A673 (cell line): ENCODE measurements at regions not wholly inside any gene's neighbourhood (a gene's known extent, or its start where the extent isn't known, plus 50 kb on each side); places are given as distances from the start of the nearest gene placed in this dataset.

ENCODE experiments used
- BruUV-seq: library from RNA; stranded (reverse); fragments of 400-500 nt; replicated peaks from 2 replicates; lab custom pipeline; 2021; lab: Mats Ljungman, UMichigan
- CTCF ChIA-PET: fragments of 300-600 bp; sonication (Branson Sonifier 250); formaldehyde crosslinking; loops from one replicate; lab custom pipeline; 2022; ENCODE audit warnings: antibody characterized with exemption; lab: Charles Lee
- POLR2A ChIA-PET: fragments of 300-600 bp; sonication (Branson Sonifier 250); formaldehyde crosslinking; loops from one replicate; lab custom pipeline; 2022; ENCODE audit warnings: antibody characterized with exemption; ENCODE audit not compliant: low non-redundant PET; lab: Charles Lee
- DNase-seq: peaks from one replicate; pipeline ENCODE4 v3.0.0-alpha.2; 2015; ENCODE audit warnings: low spot score
- H3K27ac ChIP-seq: fragments of 200-600 bp; sonication (generic); 2 replicates; pipeline ENCODE4 v1.5.1; 2016; ENCODE audit warnings: mixed run types, low read depth, mild to moderate bottlenecking, mixed read lengths, antibody characterized with exemption, low read length; ENCODE audit not compliant: poor library complexity, severe bottlenecking
- H3K27me3 ChIP-seq: fragments of 200-600 bp; sonication (generic); replicated peaks from 2 replicates; pipeline ENCODE4 v1.6.1; 2017; ENCODE audit warnings: mixed run types, low read depth, mild to moderate bottlenecking, mixed read lengths, antibody characterized with exemption, low read length; ENCODE audit not compliant: insufficient read depth, poor library complexity
- H3K36me3 ChIP-seq: fragments of 200-600 bp; sonication (generic); 2 replicates; pipeline ENCODE4 v1.6.1; 2016; ENCODE audit warnings: mixed run types, mild to moderate bottlenecking, mixed read lengths, antibody characterized with exemption, low read length; ENCODE audit not compliant: insufficient read depth, poor library complexity, severe bottlenecking
- H3K4me1 ChIP-seq: fragments of 200-600 bp; sonication (generic); 2 replicates; pipeline ENCODE4 v1.6.1; 2017; ENCODE audit warnings: mixed run types, mild to moderate bottlenecking, mixed read lengths, antibody characterized with exemption, low read length; ENCODE audit not compliant: insufficient read depth, poor library complexity, severe bottlenecking
- H3K4me3 ChIP-seq: fragments of 200-600 bp; sonication (generic); 2 replicates; pipeline ENCODE4 v1.5.1; 2016; ENCODE audit warnings: low read depth, mixed run types, mild to moderate bottlenecking, mixed read lengths, low read length; ENCODE audit not compliant: poor library complexity, severe bottlenecking
- H3K9me3 ChIP-seq: fragments of 200-600 bp; sonication (generic); 2 replicates; pipeline ENCODE4 v1.6.1; 2016; ENCODE audit warnings: mixed run types, low read depth, mild to moderate bottlenecking, mixed read lengths, antibody characterized with exemption, low read length; ENCODE audit not compliant: poor library complexity, severe bottlenecking
- CTCF ChIP-seq: fragments of 300-800, 200-600 bp; sonication (generic); conservative IDR thresholded peaks from 2 replicates; pipeline ENCODE4 v1.5.1; 2017; ENCODE audit warnings: low read depth, mild to moderate bottlenecking, antibody characterized with exemption, low read length, moderate library complexity, mixed read lengths
- EZH2 ChIP-seq: fragments of 200-600 bp; sonication (generic); IDR thresholded peaks from 2 replicates; pipeline ENCODE4 v1.6.1; 2017; ENCODE audit warnings: borderline replicate concordance, low read depth, mild to moderate bottlenecking, mixed read lengths, antibody characterized with exemption, low read length; ENCODE audit not compliant: poor library complexity, severe bottlenecking
- intact Hi-C: fragments of 100-400 bp; cut with micrococcal nuclease; formaldehyde crosslinking; loops from one replicate; pipeline ENCODE4 v1.10.0; 2022; ENCODE audit not compliant: unreplicated experiment

- no TSS peak for BruUV-seq
- H3K9me3 ChIP-seq, result no peaks in the 10 kb centered on the region
- H3K36me3 ChIP-seq, result no peaks in the 10 kb centered on the region
- intact Hi-C loops, result no loop called here
- H3K4me1 ChIP-seq, result no peaks in the 10 kb centered on the region
- no peaks in the 10 kb centered on the region for H3K27me3 ChIP-seq
- H3K27ac ChIP-seq, result no peak overlapping the region
- DNase-seq, result no peak
- CTCF ChIA-PET, result no interaction called here
- TF ChIP-seq CTCF (no peak), EZH2 (no peak)
- POLR2A ChIA-PET, result no interaction called here
- no peak overlapping the region for H3K4me3 ChIP-seq
Measured at GRCh38 chr2:219772103-219772635, 144.7 kb downstream of the SLC4A3 start.

DNA sequence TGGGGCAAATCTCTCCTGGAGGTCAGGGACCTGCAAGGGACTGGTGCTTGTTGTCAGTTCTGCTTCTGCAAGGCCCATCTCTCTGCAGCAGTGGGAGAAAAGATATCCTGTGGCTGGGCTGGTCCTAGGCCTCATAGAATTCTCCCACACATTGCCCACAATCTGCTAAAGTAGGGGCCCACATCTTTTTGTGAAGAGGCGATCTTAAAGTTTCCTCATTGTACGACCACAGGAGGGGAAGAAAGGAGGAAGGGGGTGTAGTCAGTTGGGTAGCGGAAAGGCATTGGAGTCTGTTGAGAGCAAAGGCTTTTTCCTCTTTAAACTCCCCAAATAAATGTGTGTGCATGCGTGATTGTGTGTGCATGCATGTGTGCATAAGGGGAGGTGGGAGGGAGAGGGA, 145.3 kb downstream of the SLC4A3 start:
- H3K9me3 ChIP-seq, result no peaks in the 10 kb centered on the region
- intact Hi-C loops, result no loop called here
- no peak overlapping the region for H3K27ac ChIP-seq
- DNase-seq, result no peak
- BruUV-seq, result no TSS peak
- no peaks in the 10 kb centered on the region for H3K27me3 ChIP-seq
- POLR2A ChIA-PET, result no interaction called here
- no peak for TF ChIP-seq CTCF
- no peak for TF ChIP-seq EZH2
- no peaks in the 10 kb centered on the region for H3K36me3 ChIP-seq
- no peaks in the 10 kb centered on the region for H3K4me1 ChIP-seq
- CTCF ChIA-PET, result no interaction called here
- no peak overlapping the region for H3K4me3 ChIP-seq

DNA sequence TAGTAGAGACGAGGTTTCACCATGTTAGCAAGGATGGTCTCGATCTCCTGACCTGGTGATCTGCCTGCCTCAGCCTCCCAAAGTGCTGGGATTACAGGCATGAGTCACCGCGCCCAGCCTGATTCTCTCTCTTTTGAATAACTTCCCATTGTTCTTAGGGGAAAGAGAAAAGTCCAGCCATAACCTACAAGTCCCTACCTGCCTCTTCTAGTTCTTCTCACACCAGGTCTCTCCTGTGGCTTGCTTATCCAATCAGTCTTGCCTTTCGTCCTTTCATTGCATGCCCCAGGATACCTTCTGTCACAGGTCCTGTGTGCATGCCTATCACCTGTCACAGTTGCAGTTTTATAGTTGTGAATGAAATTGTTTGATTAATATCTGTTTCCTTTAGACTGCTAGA, 148.1 kb downstream of the SLC4A3 start:
- no peak overlapping the region for H3K4me3 ChIP-seq
- TF ChIP-seq CTCF, result no peak
- no peak for TF ChIP-seq EZH2
- ChIA-PET CTCF (no interaction called here), POLR2A (no interaction called here)
- intact Hi-C loops, result no loop called here
- no peaks in the 10 kb centered on the region for H3K27me3 ChIP-seq
- no peak for DNase-seq
- no peaks in the 10 kb centered on the region for H3K36me3 ChIP-seq
- no peaks in the 10 kb centered on the region for H3K9me3 ChIP-seq
- H3K4me1 ChIP-seq, result no peaks in the 10 kb centered on the region
- H3K27ac ChIP-seq, result no peak overlapping the region
- BruUV-seq, result no TSS peak
